ENCODE measurements at regions not wholly inside any gene's neighbourhood (a gene's known extent, or its start where the extent isn't known, plus 50 kb on each side); places are given as distances from the start of the nearest gene placed in this dataset.

DNA sequence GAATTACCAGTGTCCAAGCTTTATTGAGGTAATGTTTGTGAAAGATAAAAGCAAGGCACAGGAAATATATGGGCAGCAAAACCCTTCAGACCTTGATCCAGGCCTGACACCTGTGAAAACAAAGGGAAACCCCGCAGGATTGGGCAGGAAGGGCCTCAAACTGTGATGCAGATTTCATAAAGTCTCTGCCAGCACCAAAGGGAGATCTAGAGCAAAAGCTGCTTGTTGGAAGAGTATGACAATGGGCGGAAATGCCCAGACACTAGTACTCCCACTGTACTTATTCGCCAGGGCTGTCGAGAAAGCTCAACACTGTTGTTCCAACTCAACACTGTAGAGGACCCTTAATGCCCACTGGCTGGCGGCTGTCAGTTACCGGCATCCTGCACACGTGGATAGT, 207.9 kb downstream of the CD47 start:
- H3K4me1 Mint-ChIP-seq (ENCODE audit: low read depth, unreplicated experiment): no peaks in the 10 kb centered on the region
- CTCF ChIA-PET: no interaction called here
- H3K27ac Mint-ChIP-seq (ENCODE audit: unreplicated experiment): no peak overlapping the region
- no TSS peak for BruUV-seq (replicated peaks)
- TF ChIP-seq, protein P1, sequence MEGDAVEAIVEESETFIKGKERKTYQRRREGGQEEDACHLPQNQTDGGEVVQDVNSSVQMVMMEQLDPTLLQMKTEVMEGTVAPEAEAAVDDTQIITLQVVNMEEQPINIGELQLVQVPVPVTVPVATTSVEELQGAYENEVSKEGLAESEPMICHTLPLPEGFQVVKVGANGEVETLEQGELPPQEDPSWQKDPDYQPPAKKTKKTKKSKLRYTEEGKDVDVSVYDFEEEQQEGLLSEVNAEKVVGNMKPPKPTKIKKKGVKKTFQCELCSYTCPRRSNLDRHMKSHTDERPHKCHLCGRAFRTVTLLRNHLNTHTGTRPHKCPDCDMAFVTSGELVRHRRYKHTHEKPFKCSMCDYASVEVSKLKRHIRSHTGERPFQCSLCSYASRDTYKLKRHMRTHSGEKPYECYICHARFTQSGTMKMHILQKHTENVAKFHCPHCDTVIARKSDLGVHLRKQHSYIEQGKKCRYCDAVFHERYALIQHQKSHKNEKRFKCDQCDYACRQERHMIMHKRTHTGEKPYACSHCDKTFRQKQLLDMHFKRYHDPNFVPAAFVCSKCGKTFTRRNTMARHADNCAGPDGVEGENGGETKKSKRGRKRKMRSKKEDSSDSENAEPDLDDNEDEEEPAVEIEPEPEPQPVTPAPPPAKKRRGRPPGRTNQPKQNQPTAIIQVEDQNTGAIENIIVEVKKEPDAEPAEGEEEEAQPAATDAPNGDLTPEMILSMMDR (IDR thresholded peaks at IDR 0.05; ENCODE audit: unreplicated experiment): no peak
- intact Hi-C loops (cut with micrococcal nuclease; ENCODE audit: unreplicated experiment): no loop called here
- no peak for DNase-seq
- H3K4me3 Mint-ChIP-seq (ENCODE audit: low read depth, unreplicated experiment): no peak overlapping the region
- no peaks in the 10 kb centered on the region for H3K27me3 Mint-ChIP-seq (ENCODE audit: unreplicated experiment)
- no peaks in the 10 kb centered on the region for H3K36me3 Mint-ChIP-seq (ENCODE audit: insufficient read depth, unreplicated experiment)
- H3K9me3 Mint-ChIP-seq (ENCODE audit: low read depth, unreplicated experiment): no peaks in the 10 kb centered on the region

DNA sequence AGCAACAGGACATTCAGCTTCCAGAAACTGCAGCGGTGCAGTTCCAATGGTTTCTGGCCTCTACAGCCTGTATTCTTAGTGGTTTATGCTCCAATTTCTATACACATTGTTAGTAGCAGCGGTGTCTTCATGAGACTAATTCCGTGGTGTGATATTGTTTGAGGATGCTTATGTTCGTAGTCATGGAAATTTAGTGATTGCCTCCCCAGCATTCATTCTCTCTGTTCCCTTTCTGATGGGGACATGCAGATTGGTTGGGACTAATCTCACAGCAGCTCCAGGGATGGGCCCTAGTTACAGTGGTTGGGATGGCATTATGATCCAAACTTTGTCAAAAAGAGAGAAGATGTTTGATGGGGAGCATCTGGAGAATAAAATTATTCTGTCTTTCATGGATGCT, 208.6 kb downstream of the CD47 start:
- no peak overlapping the region for H3K4me3 Mint-ChIP-seq (ENCODE audit: low read depth, unreplicated experiment)
- H3K9me3 Mint-ChIP-seq (ENCODE audit: low read depth, unreplicated experiment): no peaks in the 10 kb centered on the region
- TF ChIP-seq, protein P1 (IDR thresholded peaks at IDR 0.05; ENCODE audit: unreplicated experiment): no peak
- no TSS peak for BruUV-seq (replicated peaks)
- no peak overlapping the region for H3K27ac Mint-ChIP-seq (ENCODE audit: unreplicated experiment)
- no peaks in the 10 kb centered on the region for H3K36me3 Mint-ChIP-seq (ENCODE audit: insufficient read depth, unreplicated experiment)
- CTCF ChIA-PET: no interaction called here
- no peaks in the 10 kb centered on the region for H3K4me1 Mint-ChIP-seq (ENCODE audit: low read depth, unreplicated experiment)
- H3K27me3 Mint-ChIP-seq (ENCODE audit: unreplicated experiment): no peaks in the 10 kb centered on the region
- DNase-seq: no peak
- intact Hi-C loops (cut with micrococcal nuclease; ENCODE audit: unreplicated experiment): no loop called here

DNA sequence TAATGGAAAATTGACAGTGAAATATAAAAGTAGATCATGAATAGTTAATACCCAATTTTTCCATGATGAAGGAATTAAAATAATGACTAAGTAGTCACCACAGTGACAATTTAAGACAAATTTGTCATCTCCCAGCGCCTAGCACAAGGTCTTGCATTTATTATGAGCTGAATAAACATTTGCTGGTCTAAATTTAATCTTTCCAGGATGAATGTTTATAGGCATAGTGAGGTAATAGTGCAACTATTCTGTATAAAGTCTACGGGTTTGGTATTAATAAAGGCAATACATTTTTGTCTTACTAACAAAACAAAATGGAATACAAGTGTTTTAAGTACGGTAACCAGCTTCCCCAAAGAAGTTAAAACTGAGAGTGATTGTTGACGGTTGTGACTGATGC, 209.3 kb downstream of the CD47 start:
- intact Hi-C loops (cut with micrococcal nuclease; ENCODE audit: unreplicated experiment): no loop called here
- H3K36me3 Mint-ChIP-seq (ENCODE audit: insufficient read depth, unreplicated experiment): no peaks in the 10 kb centered on the region
- H3K27me3 Mint-ChIP-seq (ENCODE audit: unreplicated experiment): no peaks in the 10 kb centered on the region
- H3K27ac Mint-ChIP-seq (ENCODE audit: unreplicated experiment): no peak overlapping the region
- no peak for DNase-seq
- TF ChIP-seq, protein P1 (IDR thresholded peaks at IDR 0.05; ENCODE audit: unreplicated experiment): no peak
- CTCF ChIA-PET: interaction anchor here (1.0 kb wide), 1 partner anchor 35 kb away, joined by 3 read pairs; no protein-coding TSS in a partner anchor
- no peaks in the 10 kb centered on the region for H3K4me1 Mint-ChIP-seq (ENCODE audit: low read depth, unreplicated experiment)
- no TSS peak for BruUV-seq (replicated peaks)
- H3K9me3 Mint-ChIP-seq (ENCODE audit: low read depth, unreplicated experiment): no peaks in the 10 kb centered on the region
- no peak overlapping the region for H3K4me3 Mint-ChIP-seq (ENCODE audit: low read depth, unreplicated experiment)

DNA sequence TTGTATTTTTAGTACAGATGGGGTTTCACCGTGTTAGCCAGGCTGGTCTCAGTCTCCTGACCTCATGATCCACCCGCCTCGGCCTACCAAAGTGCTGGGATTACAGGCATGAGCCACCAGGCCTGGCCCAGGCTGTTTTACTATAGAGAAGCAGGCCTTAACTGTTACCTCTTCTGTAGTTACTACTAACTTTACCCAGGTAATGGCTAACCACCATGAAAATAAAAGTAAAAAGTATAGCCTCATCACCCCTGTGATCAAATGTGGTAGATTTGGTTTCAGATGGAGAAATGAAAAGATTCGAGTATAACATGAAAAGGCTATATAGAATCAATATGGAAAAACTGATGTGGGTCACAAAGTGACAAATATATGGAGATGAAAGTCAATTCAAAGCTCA, 210.1 kb downstream of the CD47 start:
- intact Hi-C loops (cut with micrococcal nuclease; ENCODE audit: unreplicated experiment): no loop called here
- Mint-ChIP-seq H3K4me1 (ENCODE audit: low read depth, unreplicated experiment) (no peaks in the 10 kb centered on the region), H3K36me3 (ENCODE audit: insufficient read depth, unreplicated experiment) (no peaks in the 10 kb centered on the region), H3K27ac (ENCODE audit: unreplicated experiment) (no peak overlapping the region), H3K27me3 (ENCODE audit: unreplicated experiment) (no peaks in the 10 kb centered on the region), H3K4me3 (ENCODE audit: low read depth, unreplicated experiment) (no peak overlapping the region), H3K9me3 (ENCODE audit: low read depth, unreplicated experiment) (no peaks in the 10 kb centered on the region)
- TF ChIP-seq, protein P1 (IDR thresholded peaks at IDR 0.05; ENCODE audit: unreplicated experiment): no peak
- no TSS peak for BruUV-seq (replicated peaks)
- CTCF ChIA-PET: no interaction called here
- no peak for DNase-seq

DNA sequence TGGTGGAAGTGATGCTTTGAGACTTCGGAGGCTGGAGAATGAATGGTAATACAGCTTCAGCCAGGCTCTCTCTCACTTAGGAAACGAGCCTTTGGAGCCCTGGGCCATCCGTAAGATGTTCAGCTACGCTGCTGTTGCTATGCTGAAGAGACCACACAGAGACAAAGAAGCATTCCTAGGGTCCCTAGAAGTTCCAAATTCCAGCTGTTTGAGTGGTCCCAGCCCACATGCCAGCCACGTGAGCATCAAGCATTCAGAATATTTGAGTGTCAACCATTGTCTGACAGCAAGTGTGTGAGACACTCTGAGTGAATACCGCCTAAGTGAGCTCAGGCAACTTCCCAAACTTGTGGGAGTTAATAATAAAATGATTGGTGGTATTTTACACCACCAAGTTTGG, 212.9 kb downstream of the CD47 start:
- Mint-ChIP-seq H3K4me1 (ENCODE audit: low read depth, unreplicated experiment) (no peaks in the 10 kb centered on the region), H3K4me3 (ENCODE audit: low read depth, unreplicated experiment) (no peak overlapping the region), H3K36me3 (ENCODE audit: insufficient read depth, unreplicated experiment) (no peaks in the 10 kb centered on the region), H3K27ac (ENCODE audit: unreplicated experiment) (no peak overlapping the region), H3K9me3 (ENCODE audit: low read depth, unreplicated experiment) (no peaks in the 10 kb centered on the region), H3K27me3 (ENCODE audit: unreplicated experiment) (no peaks in the 10 kb centered on the region)
- intact Hi-C loops (cut with micrococcal nuclease; ENCODE audit: unreplicated experiment): no loop called here
- CTCF ChIA-PET: no interaction called here
- TF ChIP-seq, protein P1 (IDR thresholded peaks at IDR 0.05; ENCODE audit: unreplicated experiment): no peak
- no TSS peak for BruUV-seq (replicated peaks)
- no peak for DNase-seq
